WTC11 (cell line): ENCODE measurements at regions not wholly inside any gene's neighbourhood (a gene's known extent, or its start where the extent isn't known, plus 50 kb on each side); places are given as distances from the start of the nearest gene placed in this dataset.

Experiments used
- ATAC-seq: fragments of 200-7000 bp; cut with Tn5 transposase; 2 replicates; pipeline ENCODE4 v1.10.0; 2021; ENCODE audit warnings: mild to moderate bottlenecking, moderate library complexity
- CTCF ChIA-PET: fragments of 300-600 bp; sonication (Branson Sonifier 250); formaldehyde crosslinking; loops from one replicate; lab custom pipeline; 2021; ENCODE audit warnings: antibody characterized with exemption; lab: Charles Lee
- POLR2A ChIA-PET: fragments of 350-600 bp; sonication (Branson Sonifier 250); formaldehyde crosslinking; loops from one replicate; lab custom pipeline; 2021; ENCODE audit warnings: antibody characterized with exemption; lab: Charles Lee
- DNase-seq: peaks from one replicate; pipeline ENCODE4 v3.0.0; 2021; ENCODE audit warnings: low spot score
- H3K27ac Mint-ChIP-seq: 2 replicates; pipeline ENCODE4 v1.8.0; 2021; ENCODE audit warnings: mixed read lengths
- H3K27me3 Mint-ChIP-seq: 2 replicates; pipeline ENCODE4 v1.8.0; 2021; ENCODE audit warnings: low read depth, mild to moderate bottlenecking, moderate library complexity, mixed read lengths
- H3K36me3 Mint-ChIP-seq: 2 replicates; pipeline ENCODE4 v1.8.0; 2021; ENCODE audit warnings: mixed read lengths
- H3K4me1 Mint-ChIP-seq: 2 replicates; pipeline ENCODE4 v1.8.0; 2022; ENCODE audit warnings: mixed read lengths
- H3K4me3 Mint-ChIP-seq: 2 replicates; pipeline ENCODE4 v1.8.0; 2021; ENCODE audit warnings: mild to moderate bottlenecking, moderate library complexity, mixed read lengths
- H3K9me3 Mint-ChIP-seq: 2 replicates; pipeline ENCODE4 v1.8.0; 2021; ENCODE audit warnings: mixed read lengths
- ATF6 ChIP-seq: sonication (generic); formaldehyde crosslinking; IDR thresholded peaks from 2 replicates; pipeline ENCODE4 v1.8.1; 2023; ENCODE audit warnings: mild to moderate bottlenecking, missing genetic modification reagents
- CREM ChIP-seq: sonication (generic); formaldehyde crosslinking; IDR thresholded peaks from 2 replicates; pipeline ENCODE4 v1.8.1; 2022; ENCODE audit warnings: mild to moderate bottlenecking, missing genetic modification reagents, moderate library complexity
- GRHL2 ChIP-seq: fragments of 250-450 bp; sonication (Bioruptor Pico); IDR thresholded peaks from 2 replicates; pipeline ENCODE4 v1.8.0; 2022; ENCODE audit warnings: mild to moderate bottlenecking, moderate library complexity; ENCODE audit not compliant: insufficient replicate concordance, severe bottlenecking
- HMGXB4 ChIP-seq: sonication (generic); formaldehyde crosslinking; IDR thresholded peaks from 2 replicates; pipeline ENCODE4 v1.8.1; 2023; ENCODE audit warnings: mild to moderate bottlenecking, moderate library complexity, missing genetic modification reagents
- IRF2 ChIP-seq: sonication (generic); formaldehyde crosslinking; IDR thresholded peaks from 2 replicates; pipeline ENCODE4 v1.8.0; 2022; ENCODE audit warnings: low read depth, missing genetic modification reagents, borderline replicate concordance
- JUN ChIP-seq: sonication (generic); formaldehyde crosslinking; IDR thresholded peaks from 2 replicates; pipeline ENCODE4 v1.8.0; 2023; ENCODE audit warnings: mild to moderate bottlenecking, missing genetic modification reagents
- MXD4 ChIP-seq: fragments of 250-450 bp; sonication (Bioruptor Pico); IDR thresholded peaks from 2 replicates; pipeline ENCODE4 v1.8.0; 2021; ENCODE audit warnings: mild to moderate bottlenecking, moderate library complexity, borderline replicate concordance
- NFYB ChIP-seq: sonication (generic); formaldehyde crosslinking; conservative IDR thresholded peaks from 2 replicates; pipeline ENCODE4 v1.8.0; 2022; ENCODE audit warnings: low read depth, missing genetic modification reagents
- NR3C1 ChIP-seq: sonication (generic); formaldehyde crosslinking; conservative IDR thresholded peaks from 2 replicates; pipeline ENCODE4 v1.8.1; 2023; ENCODE audit warnings: low read depth, mild to moderate bottlenecking, missing genetic modification reagents
- PRRX2 ChIP-seq: fragments of 250-450 bp; sonication (Bioruptor Pico); IDR thresholded peaks from 2 replicates; pipeline ENCODE4 v1.8.0; 2021; ENCODE audit warnings: mild to moderate bottlenecking
- RELA ChIP-seq: sonication (generic); formaldehyde crosslinking; IDR thresholded peaks from 2 replicates; pipeline ENCODE4 v1.8.1; 2022; ENCODE audit warnings: missing genetic modification reagents, mild to moderate bottlenecking, borderline replicate concordance
- STAT6 ChIP-seq: sonication (generic); formaldehyde crosslinking; conservative IDR thresholded peaks from 2 replicates; pipeline ENCODE4 v1.8.1; 2023; ENCODE audit warnings: mild to moderate bottlenecking, low read depth, missing genetic modification reagents, moderate library complexity
- TCF7 ChIP-seq: sonication (generic); formaldehyde crosslinking; IDR thresholded peaks from 2 replicates; pipeline ENCODE4 v1.8.0; 2022; ENCODE audit warnings: mild to moderate bottlenecking, low read depth, missing genetic modification reagents, moderate library complexity
- TEAD1 ChIP-seq: sonication (generic); formaldehyde crosslinking; IDR thresholded peaks from 2 replicates; pipeline ENCODE4 v1.8.0; 2022; ENCODE audit warnings: mild to moderate bottlenecking, missing genetic modification reagents
- TEAD4 ChIP-seq: sonication (generic); formaldehyde crosslinking; IDR thresholded peaks from 2 replicates; pipeline ENCODE4 v1.8.0; 2022; ENCODE audit warnings: mild to moderate bottlenecking, missing genetic modification reagents
- ZNF263 ChIP-seq: sonication (generic); formaldehyde crosslinking; IDR thresholded peaks from 2 replicates; pipeline ENCODE4 v1.8.1; 2022; ENCODE audit warnings: low read depth, mild to moderate bottlenecking, moderate library complexity, missing genetic modification reagents
- ZNF281 ChIP-seq: sonication (generic); formaldehyde crosslinking; IDR thresholded peaks from 2 replicates; pipeline ENCODE4 v1.8.0; 2023; ENCODE audit warnings: mild to moderate bottlenecking, missing genetic modification reagents
- ZNF671 ChIP-seq: fragments of 250-450 bp; sonication (Bioruptor Pico); IDR thresholded peaks from 2 replicates; pipeline ENCODE4 v1.8.0; 2021; ENCODE audit warnings: mild to moderate bottlenecking
- ZSCAN18 ChIP-seq: fragments of 250-450 bp; sonication (Bioruptor Pico); IDR thresholded peaks from 2 replicates; pipeline ENCODE4 v2.1.2; 2022; ENCODE audit warnings: mild to moderate bottlenecking, moderate library complexity

GRCh38 chr14:62357362-62357761 is 595.1 kb downstream of the SNAPC1 start:
- ChIA-PET POLR2A (no interaction called here), CTCF (no interaction called here)
- no peak overlapping the region for H3K27ac Mint-ChIP-seq
- ATAC-seq (no peak), DNase-seq (no peak)
- H3K9me3 Mint-ChIP-seq: peaks cover 45% of the 10 kb centered on the region
- no peaks in the 10 kb centered on the region for H3K27me3 Mint-ChIP-seq
- no peaks in the 10 kb centered on the region for H3K4me1 Mint-ChIP-seq
- no peak overlapping the region for H3K4me3 Mint-ChIP-seq
- H3K36me3 Mint-ChIP-seq: peaks cover 29% of the 10 kb centered on the region
- no peak for TF ChIP-seq NFYB (CRISPR knock-in tag)
- TF ChIP-seq ZNF671: no peak
- TF ChIP-seq GRHL2 (CRISPR knock-in tag): no peak
- TF ChIP-seq JUN (CRISPR knock-in tag): no peak
- TF ChIP-seq TCF7 (CRISPR knock-in tag): no peak
- no peak for TF ChIP-seq ZNF263 (CRISPR knock-in tag)
- no peak for TF ChIP-seq RELA
- no peak for TF ChIP-seq PRRX2 (CRISPR knock-in tag)
- TF ChIP-seq NR3C1 (CRISPR knock-in tag): no peak

- DNase-seq (no peak), ATAC-seq (no peak)
- ChIA-PET CTCF (no interaction called here), POLR2A (no interaction called here)
- Mint-ChIP-seq H3K27ac (no peak overlapping the region), H3K4me3 (no peak overlapping the region), H3K36me3 (no peaks in the 10 kb centered on the region), H3K27me3 (no peaks in the 10 kb centered on the region), H3K9me3 (peaks cover 5% of the 10 kb centered on the region), H3K4me1 (no peaks in the 10 kb centered on the region)
- TF ChIP-seq HMGXB4 (CRISPR knock-in tag): no peak
- TF ChIP-seq TEAD1 (CRISPR knock-in tag): no peak
- no peak for TF ChIP-seq ATF6 (CRISPR knock-in tag)
- no peak for TF ChIP-seq STAT6
- no peak for TF ChIP-seq ZNF281 (CRISPR knock-in tag)
- TF ChIP-seq ZSCAN18 (CRISPR knock-in tag): no peak
- TF ChIP-seq IRF2 (CRISPR knock-in tag): no peak
- TF ChIP-seq CREM: no peak
- TF ChIP-seq TEAD4: no peak
- TF ChIP-seq MXD4 (CRISPR knock-in tag): no peak
These were observed 601.9 kb downstream of the SNAPC1 start for GRCh38 chr14:62364161-62364560.
